ENCODE measurements at regions not wholly inside any gene's neighbourhood (a gene's known extent, or its start where the extent isn't known, plus 50 kb on each side); places are given as distances from the start of the nearest gene placed in this dataset.

DNA sequence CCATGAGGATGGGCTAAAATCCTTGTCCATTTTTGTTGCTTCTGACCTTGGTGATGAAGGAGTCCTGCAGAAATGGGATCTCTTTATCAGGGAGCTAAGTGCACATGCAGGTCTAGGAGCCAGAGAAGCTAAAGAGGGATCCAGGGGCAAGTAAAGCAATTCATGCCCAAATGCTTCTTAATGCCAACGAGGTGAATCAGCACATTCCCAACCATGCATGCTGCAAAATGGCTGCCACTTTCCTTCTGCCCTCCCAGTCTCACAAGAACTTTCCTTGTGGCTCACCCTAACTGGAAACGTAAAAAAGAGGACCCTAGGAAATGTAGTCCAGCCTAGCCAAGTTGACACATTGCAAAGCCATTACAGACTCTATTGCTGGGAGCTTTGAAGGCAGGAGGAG lies 298.4 kb downstream of the MAFB start:
- TF ChIP-seq, protein P1, sequence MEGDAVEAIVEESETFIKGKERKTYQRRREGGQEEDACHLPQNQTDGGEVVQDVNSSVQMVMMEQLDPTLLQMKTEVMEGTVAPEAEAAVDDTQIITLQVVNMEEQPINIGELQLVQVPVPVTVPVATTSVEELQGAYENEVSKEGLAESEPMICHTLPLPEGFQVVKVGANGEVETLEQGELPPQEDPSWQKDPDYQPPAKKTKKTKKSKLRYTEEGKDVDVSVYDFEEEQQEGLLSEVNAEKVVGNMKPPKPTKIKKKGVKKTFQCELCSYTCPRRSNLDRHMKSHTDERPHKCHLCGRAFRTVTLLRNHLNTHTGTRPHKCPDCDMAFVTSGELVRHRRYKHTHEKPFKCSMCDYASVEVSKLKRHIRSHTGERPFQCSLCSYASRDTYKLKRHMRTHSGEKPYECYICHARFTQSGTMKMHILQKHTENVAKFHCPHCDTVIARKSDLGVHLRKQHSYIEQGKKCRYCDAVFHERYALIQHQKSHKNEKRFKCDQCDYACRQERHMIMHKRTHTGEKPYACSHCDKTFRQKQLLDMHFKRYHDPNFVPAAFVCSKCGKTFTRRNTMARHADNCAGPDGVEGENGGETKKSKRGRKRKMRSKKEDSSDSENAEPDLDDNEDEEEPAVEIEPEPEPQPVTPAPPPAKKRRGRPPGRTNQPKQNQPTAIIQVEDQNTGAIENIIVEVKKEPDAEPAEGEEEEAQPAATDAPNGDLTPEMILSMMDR (conservative IDR thresholded peaks at IDR 0.05 in 1 of 2, IDR thresholded peaks at IDR 0.05 in 1 of 2; ENCODE audit: extremely low read depth in 1 of 2, insufficient read depth in 1 of 2, low read depth in 1 of 2, low read length in 2 of 2), result no peak
- no peak for TF ChIP-seq EZH2 (IDR thresholded peaks at IDR 0.05; ENCODE audit: borderline replicate concordance, low read length)
